ENCODE measurements at regions not wholly inside any gene's neighbourhood (a gene's known extent, or its start where the extent isn't known, plus 50 kb on each side); places are given as distances from the start of the nearest gene placed in this dataset.

DNA sequence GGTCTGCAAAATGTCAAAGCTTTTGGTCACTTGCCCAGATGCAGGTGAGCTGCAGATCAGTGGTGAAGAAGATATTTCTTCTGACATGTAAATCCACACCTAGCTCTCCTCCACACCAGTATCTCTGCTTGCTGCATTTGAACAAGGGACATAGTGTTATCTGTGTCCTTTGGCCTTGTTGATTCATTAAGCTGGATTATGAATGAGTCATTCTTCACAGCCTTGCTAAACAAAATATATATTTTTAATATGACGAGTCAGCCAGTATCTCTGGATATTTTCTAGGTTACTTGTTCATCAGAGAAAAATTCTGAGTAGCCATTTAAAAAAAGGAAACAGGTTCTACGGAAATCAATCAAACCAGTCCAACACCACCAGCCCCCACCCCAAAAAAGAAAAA is 190.6 kb upstream of the ADAMTS9 start:
- DNase-seq (ENCODE audit: low read depth in 1 of 2, low spot score in 1 of 2), result no peak
- TF ChIP-seq POLR2AphosphoS5 (IDR thresholded peaks at IDR 0.05; ENCODE audit: low read depth) (no peak), GABPA (IDR thresholded peaks at IDR 0.05; ENCODE audit: low read depth) (no peak), SPI1 (IDR thresholded peaks at IDR 0.05; ENCODE audit: borderline replicate concordance, low read depth) (no peak)
- TF ChIP-seq, protein P1, sequence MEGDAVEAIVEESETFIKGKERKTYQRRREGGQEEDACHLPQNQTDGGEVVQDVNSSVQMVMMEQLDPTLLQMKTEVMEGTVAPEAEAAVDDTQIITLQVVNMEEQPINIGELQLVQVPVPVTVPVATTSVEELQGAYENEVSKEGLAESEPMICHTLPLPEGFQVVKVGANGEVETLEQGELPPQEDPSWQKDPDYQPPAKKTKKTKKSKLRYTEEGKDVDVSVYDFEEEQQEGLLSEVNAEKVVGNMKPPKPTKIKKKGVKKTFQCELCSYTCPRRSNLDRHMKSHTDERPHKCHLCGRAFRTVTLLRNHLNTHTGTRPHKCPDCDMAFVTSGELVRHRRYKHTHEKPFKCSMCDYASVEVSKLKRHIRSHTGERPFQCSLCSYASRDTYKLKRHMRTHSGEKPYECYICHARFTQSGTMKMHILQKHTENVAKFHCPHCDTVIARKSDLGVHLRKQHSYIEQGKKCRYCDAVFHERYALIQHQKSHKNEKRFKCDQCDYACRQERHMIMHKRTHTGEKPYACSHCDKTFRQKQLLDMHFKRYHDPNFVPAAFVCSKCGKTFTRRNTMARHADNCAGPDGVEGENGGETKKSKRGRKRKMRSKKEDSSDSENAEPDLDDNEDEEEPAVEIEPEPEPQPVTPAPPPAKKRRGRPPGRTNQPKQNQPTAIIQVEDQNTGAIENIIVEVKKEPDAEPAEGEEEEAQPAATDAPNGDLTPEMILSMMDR (IDR thresholded peaks at IDR 0.05; ENCODE audit: insufficient read depth, low read length), result no peak
- TF ChIP-seq, protein P2, sequence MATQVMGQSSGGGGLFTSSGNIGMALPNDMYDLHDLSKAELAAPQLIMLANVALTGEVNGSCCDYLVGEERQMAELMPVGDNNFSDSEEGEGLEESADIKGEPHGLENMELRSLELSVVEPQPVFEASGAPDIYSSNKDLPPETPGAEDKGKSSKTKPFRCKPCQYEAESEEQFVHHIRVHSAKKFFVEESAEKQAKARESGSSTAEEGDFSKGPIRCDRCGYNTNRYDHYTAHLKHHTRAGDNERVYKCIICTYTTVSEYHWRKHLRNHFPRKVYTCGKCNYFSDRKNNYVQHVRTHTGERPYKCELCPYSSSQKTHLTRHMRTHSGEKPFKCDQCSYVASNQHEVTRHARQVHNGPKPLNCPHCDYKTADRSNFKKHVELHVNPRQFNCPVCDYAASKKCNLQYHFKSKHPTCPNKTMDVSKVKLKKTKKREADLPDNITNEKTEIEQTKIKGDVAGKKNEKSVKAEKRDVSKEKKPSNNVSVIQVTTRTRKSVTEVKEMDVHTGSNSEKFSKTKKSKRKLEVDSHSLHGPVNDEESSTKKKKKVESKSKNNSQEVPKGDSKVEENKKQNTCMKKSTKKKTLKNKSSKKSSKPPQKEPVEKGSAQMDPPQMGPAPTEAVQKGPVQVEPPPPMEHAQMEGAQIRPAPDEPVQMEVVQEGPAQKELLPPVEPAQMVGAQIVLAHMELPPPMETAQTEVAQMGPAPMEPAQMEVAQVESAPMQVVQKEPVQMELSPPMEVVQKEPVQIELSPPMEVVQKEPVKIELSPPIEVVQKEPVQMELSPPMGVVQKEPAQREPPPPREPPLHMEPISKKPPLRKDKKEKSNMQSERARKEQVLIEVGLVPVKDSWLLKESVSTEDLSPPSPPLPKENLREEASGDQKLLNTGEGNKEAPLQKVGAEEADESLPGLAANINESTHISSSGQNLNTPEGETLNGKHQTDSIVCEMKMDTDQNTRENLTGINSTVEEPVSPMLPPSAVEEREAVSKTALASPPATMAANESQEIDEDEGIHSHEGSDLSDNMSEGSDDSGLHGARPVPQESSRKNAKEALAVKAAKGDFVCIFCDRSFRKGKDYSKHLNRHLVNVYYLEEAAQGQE (IDR thresholded peaks at IDR 0.05; ENCODE audit: insufficient replicate concordance, low read depth), result no peak
- no peaks in the 10 kb centered on the region for H3K27me3 ChIP-seq (ENCODE audit: insufficient read depth, poor library complexity, severe bottlenecking)
- H3K27ac ChIP-seq (replicated peaks), result no peak overlapping the region
- H3K4me3 ChIP-seq (replicated peaks; ENCODE audit: insufficient read depth, low read length), result no peak overlapping the region

DNA sequence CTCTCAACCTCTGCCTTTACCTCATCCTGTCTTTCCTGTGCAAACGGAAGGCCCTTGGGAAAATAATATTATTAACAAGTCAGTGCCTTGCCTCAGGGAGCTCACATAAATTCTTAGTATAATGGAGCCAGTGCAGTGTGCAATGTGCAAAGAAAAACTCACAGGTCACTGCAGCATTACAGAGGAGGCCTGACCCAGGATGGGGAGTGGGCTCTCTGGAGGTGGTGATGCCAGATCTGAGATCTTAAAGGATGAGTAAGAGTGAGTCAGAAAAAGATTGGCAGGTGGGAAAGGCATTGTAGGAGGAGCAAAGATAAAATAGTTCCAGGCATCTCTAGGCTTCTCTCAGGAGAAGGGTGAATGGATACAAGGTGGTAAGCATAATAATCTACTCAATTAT is 185.6 kb upstream of the ADAMTS9 start:
- H3K4me3 ChIP-seq (replicated peaks; ENCODE audit: insufficient read depth, low read length), result no peak overlapping the region
- H3K27me3 ChIP-seq (ENCODE audit: insufficient read depth, poor library complexity, severe bottlenecking), result no peaks in the 10 kb centered on the region
- no peak overlapping the region for H3K27ac ChIP-seq (replicated peaks)
- no peak for DNase-seq (ENCODE audit: low read depth in 1 of 2, low spot score in 1 of 2)
- TF ChIP-seq GABPA (IDR thresholded peaks at IDR 0.05; ENCODE audit: low read depth), result no peak
- TF ChIP-seq, protein P2 (IDR thresholded peaks at IDR 0.05; ENCODE audit: insufficient replicate concordance, low read depth), result no peak
- TF ChIP-seq POLR2AphosphoS5 (IDR thresholded peaks at IDR 0.05; ENCODE audit: low read depth), result no peak
- TF ChIP-seq, protein P1 (IDR thresholded peaks at IDR 0.05; ENCODE audit: insufficient read depth, low read length), result no peak

DNA sequence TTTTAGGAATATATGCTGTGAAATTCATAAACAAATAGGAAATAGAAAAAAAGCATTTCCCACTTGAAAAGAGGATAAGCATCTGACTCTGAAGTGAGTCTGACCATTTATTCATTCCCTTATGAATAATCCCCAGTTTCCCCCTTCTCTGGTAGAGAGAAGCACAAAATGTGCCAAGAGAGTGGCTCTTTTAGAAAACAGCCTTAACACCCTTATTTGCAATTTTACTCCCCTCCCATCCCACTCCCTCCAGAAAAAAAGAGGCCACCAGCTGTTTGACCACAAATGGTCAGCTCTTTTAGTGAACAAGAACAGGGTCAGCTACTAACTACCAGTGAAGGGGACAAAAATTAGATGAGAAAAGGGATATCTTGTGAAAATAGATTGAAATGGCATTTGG is 184.5 kb upstream of the ADAMTS9 start:
- TF ChIP-seq SPI1 (IDR thresholded peaks at IDR 0.05; ENCODE audit: borderline replicate concordance, low read depth) (no peak), POLR2AphosphoS5 (IDR thresholded peaks at IDR 0.05; ENCODE audit: low read depth) (no peak), GABPA (IDR thresholded peaks at IDR 0.05; ENCODE audit: low read depth) (no peak)
- TF ChIP-seq, protein P1 (IDR thresholded peaks at IDR 0.05; ENCODE audit: insufficient read depth, low read length), result no peak
- TF ChIP-seq, protein P2 (IDR thresholded peaks at IDR 0.05; ENCODE audit: insufficient replicate concordance, low read depth), result no peak
- Histone ChIP-seq H3K27ac (replicated peaks) (no peak overlapping the region), H3K27me3 (ENCODE audit: insufficient read depth, poor library complexity, severe bottlenecking) (no peaks in the 10 kb centered on the region), H3K4me3 (replicated peaks; ENCODE audit: insufficient read depth, low read length) (no peak overlapping the region)
- no peak for DNase-seq (ENCODE audit: low read depth in 1 of 2, low spot score in 1 of 2)

Measured in HL-60 (cell line).